IPS DF 19.7 (cell line): ENCODE measurements at regions not wholly inside any gene's neighbourhood (a gene's known extent, or its start where the extent isn't known, plus 50 kb on each side); places are given as distances from the start of the nearest gene placed in this dataset.

Experiments used
- DNase-seq: peaks from one replicate; pipeline ENCODE4 v3.0.0-alpha.2; 2013; ENCODE audit warnings: low read depth, low spot score

GRCh38 chr10:30531751-30532530 lies 97.6 kb downstream of the LYZL2 start:
- no peak for DNase-seq

- DNase-seq: no peak
These were observed 95.5 kb downstream of the MAP3K8 start for GRCh38 chr10:30529373-30529998.

- DNase-seq: no peak
These were observed 94.4 kb downstream of the MAP3K8 start for GRCh38 chr10:30528429-30528786.

GRCh38 chr10:30527623-30528428 lies 93.8 kb downstream of the MAP3K8 start:
- DNase-seq: no peak

GRCh38 chr10:30522661-30523078 lies 88.7 kb downstream of the MAP3K8 start:
- peak; percentile 88 for DNase-seq

GRCh38 chr10:30518907-30519306 lies 84.9 kb downstream of the MAP3K8 start:
- no peak for DNase-seq
